HCT116 (cell line): ENCODE measurements at regions not wholly inside any gene's neighbourhood (a gene's known extent, or its start where the extent isn't known, plus 50 kb on each side); places are given as distances from the start of the nearest gene placed in this dataset.

Source experiments
- ATAC-seq: fragments of 200-7000 bp; cut with Tn5 transposase; 2 replicates; pipeline ENCODE4 v1.9.1; 2020; ENCODE audit warnings: mild to moderate bottlenecking, moderate library complexity
- BruUV-seq: library from RNA; stranded (reverse); fragments of 400-500 nt; replicated peaks from 2 replicates; lab custom pipeline; 2021; lab: Mats Ljungman, UMichigan
- CTCF ChIA-PET: fragments of 300-600 bp; sonication (Branson Sonifier 250); formaldehyde crosslinking; loops from one replicate; lab custom pipeline; 2021; ENCODE audit warnings: antibody characterized with exemption; lab: Charles Lee
- POLR2A ChIA-PET: fragments of 300-600, 350-600 bp; sonication (Branson Sonifier 250); formaldehyde crosslinking; loops from one replicate; lab custom pipeline; 2021; ENCODE audit warnings: antibody characterized with exemption; lab: Charles Lee
- RAD21 ChIA-PET, 2 experiments: fragments of 300-600 bp; sonication (Branson Sonifier 250); formaldehyde crosslinking; loops; one replicate each; lab custom pipeline; 2023; ENCODE audit warnings: low total read pairs in 2 of 2; ENCODE audit not compliant: uncharacterized antibody in 2 of 2, unreplicated experiment in 2 of 2, low non-redundant PET in 1 of 2; lab: Charles Lee
- DNase-seq: peaks from one replicate; pipeline ENCODE4 v3.0.0-alpha.2; 2010; ENCODE audit warnings: low read depth, low spot score
- H2AFZ ChIP-seq: fragments of 200-600 bp; shearing (Covaris generic), sonication (generic); 2 replicates; pipeline ENCODE4 v1.6.1; 2017; ENCODE audit warnings: low read depth, mixed run types, mixed read lengths, antibody characterized with exemption, low read length; ENCODE audit not compliant: poor library complexity, severe bottlenecking
- H3K27ac ChIP-seq: 2 replicates; pipeline ENCODE4 v1.5.1; 2012; ENCODE audit warnings: low read depth, low read length
- H3K27me3 ChIP-seq: fragments of 200-600 bp; sonication (generic); 2 replicates; pipeline ENCODE4 v1.6.1; 2016; ENCODE audit warnings: mixed run types, low read length, mixed read lengths; ENCODE audit not compliant: insufficient read depth
- H3K36me3 ChIP-seq, 2 experiments: fragments of 200-500 bp in 1 of 2; fragments of 200-600 bp in 1 of 2; sonication (Bioruptor generic) in 1 of 2; sonication (generic) in 1 of 2; 2 replicates each; pipeline versions ENCODE4 v1.5.1 to v1.6.1; 2014 to 2016; ENCODE audit warnings: low read length in 2 of 2, inconsistent platforms in 1 of 2, mixed read lengths in 1 of 2, mixed run types in 1 of 2; ENCODE audit not compliant: insufficient read depth in 2 of 2, control insufficient read depth in 1 of 2
- H3K4me1 ChIP-seq, 2 experiments: fragments of 200-600 bp in 1 of 2; sonication (generic) in 1 of 2; 2 replicates each; pipeline versions ENCODE4 v1.5.1 to v1.6.1; 2012 to 2017; ENCODE audit warnings: low read length in 2 of 2, inconsistent platforms in 1 of 2, mild to moderate bottlenecking in 1 of 2, mixed read lengths in 1 of 2, mixed run types in 1 of 2, moderate library complexity in 1 of 2; ENCODE audit not compliant: insufficient read depth in 2 of 2, control insufficient read depth in 1 of 2
- H3K4me2 ChIP-seq: fragments of 200-600 bp; sonication (generic); 2 replicates; pipeline ENCODE4 v1.6.1; 2017; ENCODE audit warnings: mixed run types, low read length, mixed read lengths
- H3K4me3 ChIP-seq, 2 experiments: fragments of 200-600 bp in 1 of 2; sonication (generic) in 1 of 2; replicated peaks in 1 of 2; 2 replicates each; pipeline ENCODE4 v1.5.1; 2011 to 2016; ENCODE audit warnings: low read length in 2 of 2, control low read depth in 1 of 2, low read depth in 1 of 2, mild to moderate bottlenecking in 1 of 2, mixed read lengths in 1 of 2, mixed run types in 1 of 2
- H3K79me2 ChIP-seq: fragments of 200-600 bp; sonication (generic); 2 replicates; pipeline ENCODE4 v1.6.1; 2017; ENCODE audit warnings: mild to moderate bottlenecking, mixed run types, low read length, moderate library complexity, mixed read lengths; ENCODE audit not compliant: insufficient read depth
- H3K9ac ChIP-seq: fragments of 200-600 bp; sonication (generic); 2 replicates; pipeline ENCODE4 v1.6.1; 2016; ENCODE audit warnings: low read length, mixed read lengths
- H3K9me2 ChIP-seq: fragments of 200-600 bp; sonication (generic), shearing (Covaris generic); 2 replicates; pipeline ENCODE4 v1.6.1; 2017; ENCODE audit warnings: mixed run types, mild to moderate bottlenecking, moderate library complexity; ENCODE audit not compliant: insufficient read depth
- H3K9me3 ChIP-seq, 2 experiments: fragments of 200-500 bp in 1 of 2; fragments of 200-600 bp in 1 of 2; sonication (Bioruptor generic) in 1 of 2; sonication (generic) in 1 of 2; 2 replicates each; pipeline ENCODE4 v1.6.1; 2014 to 2017; ENCODE audit warnings: low read length in 2 of 2, mixed read lengths in 2 of 2, inconsistent platforms in 1 of 2, low read depth in 1 of 2, mild to moderate bottlenecking in 1 of 2, mixed run types in 1 of 2, moderate library complexity in 1 of 2; ENCODE audit not compliant: control insufficient read depth in 1 of 2, insufficient read depth in 1 of 2
- H4K20me1 ChIP-seq: fragments of 200-600 bp; sonication (generic), shearing (Covaris generic); 2 replicates; pipeline ENCODE4 v1.6.1; 2017; ENCODE audit warnings: mixed run types, mild to moderate bottlenecking, moderate library complexity; ENCODE audit not compliant: insufficient read depth
- ATF3 ChIP-seq: IDR thresholded peaks from 2 replicates; pipeline ENCODE4 v1.6.1; 2012
- CEBPB ChIP-seq: IDR thresholded peaks from 2 replicates; pipeline ENCODE4 v1.6.1; 2012; ENCODE audit warnings: low read depth
- ELF1 ChIP-seq: IDR thresholded peaks from 2 replicates; pipeline ENCODE4 v1.6.1; 2012; ENCODE audit warnings: low read depth, borderline replicate concordance
- EZH2 ChIP-seq: fragments of 200-600 bp; sonication (generic); IDR thresholded peaks from 2 replicates; pipeline ENCODE4 v1.6.1; 2017; ENCODE audit warnings: antibody characterized with exemption, mixed run types
- EZH2phosphoT487 ChIP-seq: fragments of 200-600 bp; IDR thresholded peaks from 2 replicates; pipeline ENCODE4 v1.6.1; 2018; ENCODE audit warnings: antibody characterized with exemption, borderline replicate concordance
- FOSL1 ChIP-seq: IDR thresholded peaks from 2 replicates; pipeline ENCODE4 v1.6.1; 2012; ENCODE audit warnings: low read depth
- MAX ChIP-seq: IDR thresholded peaks from 2 replicates; pipeline ENCODE4 v1.6.1; 2012
- POLR2A ChIP-seq: IDR thresholded peaks from 2 replicates; pipeline ENCODE4 v1.7.0; 2011; ENCODE audit warnings: borderline replicate concordance; ENCODE audit not compliant: insufficient read depth, insufficient read length; ENCODE audit errors: extremely low read depth
- RAD21 ChIP-seq: IDR thresholded peaks from 2 replicates; pipeline ENCODE4 v1.6.1; 2012; ENCODE audit warnings: low read depth, mild to moderate bottlenecking
- TCF7L2 ChIP-seq: IDR thresholded peaks from 2 replicates; pipeline ENCODE4 v1.7.0; 2011; ENCODE audit warnings: borderline replicate concordance, inconsistent platforms; ENCODE audit not compliant: insufficient read depth, insufficient read length; ENCODE audit errors: extremely low read depth
- ZBTB33 ChIP-seq: IDR thresholded peaks from 2 replicates; pipeline ENCODE4 v1.6.1; 2011; ENCODE audit warnings: mild to moderate bottlenecking, low read length, moderate library complexity; ENCODE audit not compliant: insufficient replicate concordance; ENCODE audit errors: extremely low read depth
- ZFX ChIP-seq: fragments of 450-650 bp; IDR thresholded peaks from 2 replicates; pipeline ENCODE4 v1.6.1; 2017
- ZNF274 ChIP-seq: fragments of 200-500 bp; sonication (Bioruptor generic); IDR thresholded peaks from 2 replicates; pipeline ENCODE4 v1.6.1; 2014; ENCODE audit warnings: mild to moderate bottlenecking, low read depth, low read length, inconsistent platforms
- intact Hi-C: fragments of 100-400 bp; cut with micrococcal nuclease; formaldehyde crosslinking; loops from 2 replicates; pipeline ENCODE4 v1.10.0; 2022
- TF ChIP-seq, protein P1 (sequence below), 3 experiments: fragments of 200-600 bp in 1 of 3; sonication (generic) in 1 of 3; IDR thresholded peaks in 2 of 3; conservative IDR thresholded peaks in 1 of 3; 2 replicates each; pipeline ENCODE4 v1.5.1; 2012 to 2017; ENCODE audit warnings: low read depth in 2 of 3, low read length in 2 of 3, antibody characterized with exemption in 1 of 3, borderline replicate concordance in 1 of 3, control low read depth in 1 of 3, mild to moderate bottlenecking in 1 of 3, mixed read lengths in 1 of 3, mixed run types in 1 of 3, moderate library complexity in 1 of 3; ENCODE audit not compliant: insufficient read depth in 1 of 3

DNA sequence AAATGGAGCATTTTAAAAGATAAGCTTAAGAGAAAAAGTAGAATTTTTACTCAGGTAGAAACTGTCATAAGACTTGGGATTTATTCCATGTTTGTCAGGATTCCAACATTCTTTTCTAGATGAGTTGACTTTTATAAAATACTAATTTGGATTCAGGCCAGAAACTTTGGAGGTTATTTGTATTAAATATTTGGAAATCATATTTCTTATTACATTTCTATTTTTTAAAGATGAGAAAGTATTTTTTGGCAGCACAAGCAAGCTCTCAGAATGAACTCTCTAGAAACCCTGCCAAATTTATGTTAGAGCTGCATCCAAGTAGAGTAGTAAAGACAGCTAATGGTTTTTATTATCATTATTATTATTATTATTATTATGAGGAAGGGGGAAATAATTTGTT, 1014.9 kb upstream of the GJE1 start:
- no TSS peak for BruUV-seq
- H3K9ac ChIP-seq, result no peak overlapping the region
- H3K9me2 ChIP-seq, result no peaks in the 10 kb centered on the region
- no peak overlapping the region for H3K4me3 ChIP-seq
- no peak for DNase-seq
- ChIA-PET POLR2A (no interaction called here), RAD21 (no interaction called here), CTCF (no interaction called here)
- H3K36me3 ChIP-seq, result no peaks in the 10 kb centered on the region
- no peaks in the 10 kb centered on the region for H3K27me3 ChIP-seq
- no peak overlapping the region for H3K27ac ChIP-seq
- intact Hi-C loops, result no loop called here
- no peaks in the 10 kb centered on the region for H3K79me2 ChIP-seq
- H2AFZ ChIP-seq, result peak overlapping the region; percentile 86
- no peaks in the 10 kb centered on the region for H3K4me1 ChIP-seq
- no peak overlapping the region for H3K4me2 ChIP-seq
- ATAC-seq, result no peak
- no peaks in the 10 kb centered on the region for H4K20me1 ChIP-seq
- TF ChIP-seq EZH2phosphoT487 (no peak), POLR2A (no peak), ZBTB33 (no peak), RAD21 (no peak), TCF7L2 (no peak), CEBPB (no peak), EZH2 (no peak), ZNF274 (no peak), ELF1 (no peak)
- no peaks in the 10 kb centered on the region for H3K9me3 ChIP-seq

DNA sequence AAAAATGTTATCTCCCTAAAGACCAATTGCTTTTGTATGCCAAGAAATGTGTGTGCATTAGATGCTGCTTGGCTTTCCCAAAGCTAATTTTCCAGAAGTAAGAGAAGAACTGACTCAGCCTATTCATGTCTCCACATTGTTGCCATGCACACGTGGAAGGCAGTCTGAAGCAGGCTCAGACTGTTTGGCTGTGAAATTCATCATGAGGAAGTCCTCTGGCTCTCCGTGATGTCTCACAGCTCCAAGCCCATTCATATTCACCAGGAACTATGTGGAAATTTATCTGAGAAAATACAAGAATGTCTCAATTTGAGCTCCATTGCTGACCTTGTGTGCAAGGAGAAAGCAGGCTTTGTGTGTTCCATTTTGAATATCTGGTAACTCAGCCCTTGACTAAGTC, 1022.2 kb upstream of the GJE1 start:
- ATAC-seq, result no peak
- H3K4me2 ChIP-seq, result no peak overlapping the region
- no peak overlapping the region for H2AFZ ChIP-seq
- no peak overlapping the region for H3K9ac ChIP-seq
- H3K79me2 ChIP-seq, result no peaks in the 10 kb centered on the region
- H3K9me3 ChIP-seq, result no peaks in the 10 kb centered on the region
- no peaks in the 10 kb centered on the region for H3K27me3 ChIP-seq
- H3K4me1 ChIP-seq, result peaks cover 0 to 8% of the 10 kb centered on the region in 2 experiments; a peak in 2 of 4 replicates
- H3K9me2 ChIP-seq, result no peaks in the 10 kb centered on the region
- intact Hi-C loops, result no loop called here
- ChIA-PET CTCF (no interaction called here), RAD21 (no interaction called here), POLR2A (no interaction called here)
- no TSS peak for BruUV-seq
- H3K36me3 ChIP-seq, result no peaks in the 10 kb centered on the region
- no peak overlapping the region for H3K4me3 ChIP-seq
- no peak for DNase-seq
- H3K27ac ChIP-seq, result no peak overlapping the region
- no peaks in the 10 kb centered on the region for H4K20me1 ChIP-seq
- no peak for TF ChIP-seq ZBTB33
- TF ChIP-seq ZFX, result no peak
- TF ChIP-seq ATF3, result no peak
- TF ChIP-seq, protein P1, sequence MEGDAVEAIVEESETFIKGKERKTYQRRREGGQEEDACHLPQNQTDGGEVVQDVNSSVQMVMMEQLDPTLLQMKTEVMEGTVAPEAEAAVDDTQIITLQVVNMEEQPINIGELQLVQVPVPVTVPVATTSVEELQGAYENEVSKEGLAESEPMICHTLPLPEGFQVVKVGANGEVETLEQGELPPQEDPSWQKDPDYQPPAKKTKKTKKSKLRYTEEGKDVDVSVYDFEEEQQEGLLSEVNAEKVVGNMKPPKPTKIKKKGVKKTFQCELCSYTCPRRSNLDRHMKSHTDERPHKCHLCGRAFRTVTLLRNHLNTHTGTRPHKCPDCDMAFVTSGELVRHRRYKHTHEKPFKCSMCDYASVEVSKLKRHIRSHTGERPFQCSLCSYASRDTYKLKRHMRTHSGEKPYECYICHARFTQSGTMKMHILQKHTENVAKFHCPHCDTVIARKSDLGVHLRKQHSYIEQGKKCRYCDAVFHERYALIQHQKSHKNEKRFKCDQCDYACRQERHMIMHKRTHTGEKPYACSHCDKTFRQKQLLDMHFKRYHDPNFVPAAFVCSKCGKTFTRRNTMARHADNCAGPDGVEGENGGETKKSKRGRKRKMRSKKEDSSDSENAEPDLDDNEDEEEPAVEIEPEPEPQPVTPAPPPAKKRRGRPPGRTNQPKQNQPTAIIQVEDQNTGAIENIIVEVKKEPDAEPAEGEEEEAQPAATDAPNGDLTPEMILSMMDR (IDR thresholded peaks at IDR 0.05 in 2 of 3, conservative IDR thresholded peaks at IDR 0.05 in 1 of 3; ENCODE audit: borderline replicate concordance in 1 of 3, insufficient read depth in 1 of 3, low read depth in 2 of 3, low read length in 2 of 3), result no peak
- TF ChIP-seq TCF7L2, result no peak
- TF ChIP-seq FOSL1, result no peak
- TF ChIP-seq MAX, result no peak
- TF ChIP-seq CEBPB, result no peak
- TF ChIP-seq POLR2A, result no peak
